ENCODE measurements at regions not wholly inside any gene's neighbourhood (a gene's known extent, or its start where the extent isn't known, plus 50 kb on each side); places are given as distances from the start of the nearest gene placed in this dataset.
"Not testable (repeated sequence)": the region's sequence is repeated elsewhere in the genome, so short reads cannot be mapped to it uniquely, and the experiment has no call there.

- DNase-seq (ENCODE audit: low spot score) = no peak
These were observed 114.2 kb upstream of the MAN2A1 start for GRCh38 chr5:109575506-109575905.

GRCh38 chr5:109574985-109575384 is 114.7 kb upstream of the MAN2A1 start:
- no peak for DNase-seq (ENCODE audit: low spot score)

GRCh38 chr5:109573766-109574165 is 116.0 kb upstream of the MAN2A1 start:
- DNase-seq (ENCODE audit: low spot score) = no peak

- DNase-seq (ENCODE audit: low spot score) = no peak
These were observed 116.5 kb upstream of the MAN2A1 start for GRCh38 chr5:109573256-109573655.

GRCh38 chr5:109571785-109572184 is 117.9 kb upstream of the MAN2A1 start:
- no peak for DNase-seq (ENCODE audit: low spot score)

- DNase-seq (ENCODE audit: low spot score) = no peak
These were observed 119.3 kb upstream of the MAN2A1 start for GRCh38 chr5:109570362-109570874.

GRCh38 chr5:109567374-109568044 is 122.2 kb upstream of the MAN2A1 start:
- DNase-seq (ENCODE audit: low spot score) = no peak

GRCh38 chr5:109566361-109566760 is 123.4 kb upstream of the MAN2A1 start:
- no peak for DNase-seq (ENCODE audit: low spot score)

- DNase-seq (ENCODE audit: low spot score) = no peak
These were observed 126.0 kb upstream of the MAN2A1 start for GRCh38 chr5:109563739-109564138.

GRCh38 chr5:109563189-109563588 is 126.5 kb upstream of the MAN2A1 start:
- DNase-seq (ENCODE audit: low spot score) = no peak

- no peak for DNase-seq (ENCODE audit: low spot score)
These were observed 127.3 kb upstream of the MAN2A1 start for GRCh38 chr5:109562441-109562840.

GRCh38 chr5:109561447-109561846 is 128.3 kb upstream of the MAN2A1 start:
- no peak for DNase-seq (ENCODE audit: low spot score)

GRCh38 chr5:109560554-109560953 is 129.2 kb upstream of the MAN2A1 start:
- DNase-seq (ENCODE audit: low spot score) = no peak

- no peak for DNase-seq (ENCODE audit: low spot score)
These were observed 130.8 kb upstream of the MAN2A1 start for GRCh38 chr5:109558952-109559351.

GRCh38 chr5:109558364-109558763 is 131.4 kb upstream of the MAN2A1 start:
- DNase-seq (ENCODE audit: low spot score) = no peak

- no peak for DNase-seq (ENCODE audit: low spot score)
These were observed 135.9 kb upstream of the MAN2A1 start for GRCh38 chr5:109553846-109554245.

GRCh38 chr5:109551234-109551633 is 138.5 kb upstream of the MAN2A1 start:
- not testable (repeated sequence) for DNase-seq (ENCODE audit: low spot score)

- DNase-seq (ENCODE audit: low spot score) = no peak
These were observed 139.7 kb upstream of the MAN2A1 start for GRCh38 chr5:109550077-109550476.

GRCh38 chr5:109546461-109546860 is 136.7 kb upstream of the PJA2 start:
- no peak for DNase-seq (ENCODE audit: low spot score)

- DNase-seq (ENCODE audit: low spot score) = not testable (repeated sequence)
These were observed 135.1 kb upstream of the PJA2 start for GRCh38 chr5:109544873-109545272.

GRCh38 chr5:109538692-109539091 is 128.9 kb upstream of the PJA2 start:
- DNase-seq (ENCODE audit: low spot score) = not testable (repeated sequence)

GRCh38 chr5:109535090-109535489 is 125.3 kb upstream of the PJA2 start:
- DNase-seq (ENCODE audit: low spot score) = not testable (repeated sequence)

- no peak for DNase-seq (ENCODE audit: low spot score)
These were observed 124.0 kb upstream of the PJA2 start for GRCh38 chr5:109533751-109534272.

Data from CD4-positive, alpha-beta T cell treated with Interleukin-6 at 100 ng/mL for 8 hours (primary cell).